H1 (cell line): ENCODE measurements at regions not wholly inside any gene's neighbourhood (a gene's known extent, or its start where the extent isn't known, plus 50 kb on each side); places are given as distances from the start of the nearest gene placed in this dataset.

Experiments used
- CTCF ChIA-PET: fragments of 300-600 bp; sonication (Branson Sonifier 250); formaldehyde crosslinking; loops from one replicate; lab custom pipeline; 2021; ENCODE audit not compliant: partially characterized antibody; lab: Charles Lee
- POLR2A ChIA-PET: fragments of 300-600 bp; sonication (Branson Sonifier 250); formaldehyde crosslinking; loops from one replicate; lab custom pipeline; 2021; ENCODE audit warnings: inconsistent platforms; ENCODE audit not compliant: partially characterized antibody; lab: Charles Lee
- DNase-seq, 2 experiments: peaks; one replicate each; pipeline versions ENCODE4 v3.0.0 to v3.0.0-alpha.2; 2010 to 2022; ENCODE audit warnings: low spot score in 2 of 2, low read depth in 1 of 2, mixed read lengths in 1 of 2
- FAIRE-seq: peaks from 2 replicates; lab custom pipeline; 2011; peaks lifted over from hg19 to GRCh38; lab: Jason Lieb, UNC
- H2AFZ ChIP-seq: 2 replicates; pipeline ENCODE4 v1.8.1; 2012; ENCODE audit warnings: low read length, inconsistent platforms
- H2AK5ac ChIP-seq: 2 replicates; pipeline ENCODE4 v1.6.1; 2013; ENCODE audit warnings: low read depth, low read length
- H2BK120ac ChIP-seq: replicated peaks from 2 replicates; pipeline ENCODE3; 2013; ENCODE audit warnings: low read depth, low read length, inconsistent platforms
- H2BK12ac ChIP-seq: 2 replicates; pipeline ENCODE4 v1.6.1; 2013; ENCODE audit warnings: low read depth, low read length
- H2BK15ac ChIP-seq: 2 replicates; pipeline ENCODE4 v1.6.1; 2013; ENCODE audit warnings: low read length
- H2BK20ac ChIP-seq: 2 replicates; pipeline ENCODE4 v1.6.1; 2013; ENCODE audit warnings: low read length
- H2BK5ac ChIP-seq: 2 replicates; pipeline ENCODE4 v1.6.1; 2013; ENCODE audit warnings: low read depth, low read length
- H3K14ac ChIP-seq: 2 replicates; pipeline ENCODE4 v1.6.1; 2013; ENCODE audit warnings: inconsistent platforms; ENCODE audit not compliant: insufficient read length
- H3K18ac ChIP-seq: 2 replicates; pipeline ENCODE4 v1.6.1; 2013; ENCODE audit warnings: low read length; ENCODE audit errors: extremely low read depth
- H3K23ac ChIP-seq: 2 replicates; pipeline ENCODE4 v1.6.1; 2013; ENCODE audit warnings: inconsistent platforms; ENCODE audit not compliant: insufficient read length
- H3K23me2 ChIP-seq: 2 replicates; pipeline ENCODE4 v1.6.1; 2013; ENCODE audit warnings: low read depth, low read length
- H3K27ac ChIP-seq: 2 replicates; pipeline ENCODE4 v1.6.1; 2011; ENCODE audit warnings: low read depth, low read length, inconsistent platforms
- H3K27me3 ChIP-seq, 4 experiments: replicated peaks in 1 of 4; 1 replicate in 1 of 4; 2 replicates in 3 of 4; pipeline versions ENCODE4 v1.6.1 to v1.8.1; 2011 to 2013; ENCODE audit warnings: low read length in 3 of 4, mild to moderate bottlenecking in 3 of 4, inconsistent platforms in 2 of 4, mixed read lengths in 2 of 4, moderate library complexity in 1 of 4; ENCODE audit not compliant: control insufficient read depth in 3 of 4, insufficient read depth in 3 of 4; ENCODE audit errors: extremely low read depth in 1 of 4
- H3K36me3 ChIP-seq, 4 experiments: 2 replicates each; pipeline versions ENCODE4 v1.6.1 to v1.8.1; 2011 to 2013; ENCODE audit warnings: mild to moderate bottlenecking in 4 of 4, low read length in 3 of 4, moderate library complexity in 2 of 4, control low read depth in 1 of 4, inconsistent platforms in 1 of 4; ENCODE audit not compliant: insufficient read depth in 4 of 4, control insufficient read depth in 2 of 4
- H3K4ac ChIP-seq: replicated peaks from 2 replicates; pipeline ENCODE3; 2013; ENCODE audit warnings: low read length, low read depth, mixed read lengths, inconsistent platforms; ENCODE audit not compliant: insufficient read length
- H3K4me1 ChIP-seq, 4 experiments: replicated peaks in 1 of 4; 1 replicate in 1 of 4; 2 replicates in 3 of 4; pipeline versions ENCODE4 v1.6.1 to v1.8.1; 2011 to 2013; ENCODE audit warnings: low read length in 3 of 4, inconsistent platforms in 2 of 4, mixed read lengths in 1 of 4; ENCODE audit not compliant: insufficient read depth in 4 of 4, control insufficient read depth in 3 of 4
- H3K4me2 ChIP-seq, 2 experiments: 2 replicates each; pipeline versions ENCODE4 v1.6.1 to v1.8.1; 2011 to 2013; ENCODE audit warnings: low read depth in 2 of 2, low read length in 2 of 2, control low read depth in 1 of 2, inconsistent platforms in 1 of 2, mild to moderate bottlenecking in 1 of 2; ENCODE audit not compliant: insufficient read depth in 1 of 2
- H3K4me3 ChIP-seq, 4 experiments: fragments of 200-600, 300-600 bp in 1 of 4; sonication (generic), shearing (Covaris generic), sonication (Bioruptor Twin) in 1 of 4; 2 replicates each; pipeline versions ENCODE4 v1.5.1 to v1.8.1; 2011 to 2016; ENCODE audit warnings: low read length in 4 of 4, low read depth in 3 of 4, control low read depth in 2 of 4, inconsistent platforms in 2 of 4, mild to moderate bottlenecking in 2 of 4, mixed read lengths in 1 of 4, moderate library complexity in 1 of 4; ENCODE audit not compliant: insufficient read depth in 2 of 4; ENCODE audit errors: extremely low read depth in 1 of 4
- H3K56ac ChIP-seq: replicated peaks from 2 replicates; pipeline ENCODE3; 2013; ENCODE audit warnings: low read depth, mild to moderate bottlenecking, mixed read lengths, low read length, inconsistent platforms; ENCODE audit not compliant: insufficient read length
- H3K79me1 ChIP-seq: 2 replicates; pipeline ENCODE4 v1.6.1; 2013; ENCODE audit warnings: low read depth, low read length, control low read depth
- H3K79me2 ChIP-seq, 2 experiments: 2 replicates each; pipeline versions ENCODE4 v1.6.1 to v1.8.1; 2012 to 2013; ENCODE audit warnings: low read length in 2 of 2, mild to moderate bottlenecking in 2 of 2, inconsistent platforms in 1 of 2; ENCODE audit not compliant: insufficient read depth in 2 of 2, control insufficient read depth in 1 of 2
- H3K9ac ChIP-seq, 4 experiments: replicated peaks in 1 of 4; 1 replicate in 1 of 4; 2 replicates in 3 of 4; pipeline versions ENCODE4 v1.6.1 to v1.8.1; 2011 to 2013; ENCODE audit warnings: low read depth in 3 of 4, low read length in 3 of 4, control low read depth in 2 of 4, mild to moderate bottlenecking in 2 of 4, moderate library complexity in 2 of 4, inconsistent platforms in 1 of 4; ENCODE audit errors: extremely low read depth in 1 of 4
- H3K9me3 ChIP-seq, 2 experiments: 2 replicates each; pipeline versions ENCODE4 v1.6.1 to v1.8.1; 2012 to 2013; ENCODE audit warnings: mild to moderate bottlenecking in 2 of 2, moderate library complexity in 2 of 2, control low read depth in 1 of 2, inconsistent platforms in 1 of 2, low read depth in 1 of 2, low read length in 1 of 2, mixed read lengths in 1 of 2; ENCODE audit not compliant: insufficient read depth in 2 of 2
- H4K20me1 ChIP-seq, 2 experiments: replicated peaks in 1 of 2; 2 replicates each; pipeline versions ENCODE3 to v1.8.1; 2011 to 2013; ENCODE audit warnings: inconsistent platforms in 2 of 2, low read length in 2 of 2, mild to moderate bottlenecking in 1 of 2; ENCODE audit not compliant: insufficient read depth in 2 of 2, control insufficient read depth in 1 of 2
- H4K5ac ChIP-seq: 2 replicates; pipeline ENCODE4 v1.6.1; 2013; ENCODE audit warnings: low read length, low read depth, mixed read lengths, inconsistent platforms; ENCODE audit not compliant: insufficient read length
- H4K8ac ChIP-seq: 2 replicates; pipeline ENCODE4 v1.8.0; 2013; ENCODE audit warnings: mild to moderate bottlenecking, moderate library complexity, low read length, inconsistent platforms; ENCODE audit not compliant: insufficient read depth; ENCODE audit errors: extremely low read depth
- H4K91ac ChIP-seq: replicated peaks from 2 replicates; pipeline ENCODE3; 2013; ENCODE audit warnings: low read length, mixed read lengths, inconsistent platforms; ENCODE audit not compliant: insufficient read length
- HDAC6 ChIP-seq: IDR thresholded peaks from one replicate; pipeline ENCODE4 v1.7.1; 2012; ENCODE audit warnings: low read depth, mild to moderate bottlenecking, inconsistent platforms, low read length, moderate library complexity
- WGBS, 2 experiments: shearing (Covaris generic) in 1 of 2; methylation state at CpG; one replicate each; pipeline versions ENCODE4 v1.1.6 to v1.1.7; 2013 to 2015; ENCODE audit warnings: low lambda C conversion rate in 2 of 2, mixed read lengths in 2 of 2, inconsistent platforms in 1 of 2, low coverage in 1 of 2, missing lambda C conversion rate in 1 of 2; ENCODE audit not compliant: insufficient replicate concordance in 2 of 2, insufficient coverage in 1 of 2, insufficient read length in 1 of 2; ENCODE audit errors: extremely low coverage in 1 of 2, missing lambda C conversion rate in 1 of 2; 5-methylcytosine and 5-hydroxymethylcytosine counted together

DNA sequence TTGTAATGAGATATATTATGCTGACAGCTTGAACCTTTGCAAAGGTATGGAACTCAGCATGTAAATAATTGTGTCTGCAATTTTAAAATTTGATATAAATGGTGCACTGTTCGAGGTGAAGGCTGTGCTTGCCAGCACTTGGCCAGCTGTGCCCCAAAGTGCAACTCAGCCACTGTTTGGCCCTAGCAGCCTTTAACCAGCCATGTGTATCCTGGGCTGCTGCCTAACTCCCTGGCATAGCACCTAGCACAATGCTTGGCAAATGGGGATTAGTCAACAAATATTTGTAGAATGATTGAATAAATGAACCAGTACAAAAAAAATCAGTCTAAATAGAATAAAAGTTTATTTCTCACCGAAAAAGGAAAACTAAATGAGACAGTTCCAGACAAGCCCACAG is 83.8 kb upstream of the ZIC3 start:
- 90% methylated on average over 1 of the region's 2 CpGs; no CpG with 5 or more reads in 1 of the 2 experiments for WGBS, 2 experiments
- TF ChIP-seq HDAC6 = no peak
- Histone ChIP-seq H2AK5ac (no peak overlapping the region), H2BK120ac (no peak overlapping the region), H3K9ac (no peak overlapping the region), H3K4ac (no peak overlapping the region), H3K27me3 (no peaks in the 10 kb centered on the region), H3K56ac (no peak overlapping the region), H2BK12ac (no peak overlapping the region), H2BK5ac (no peak overlapping the region), H4K91ac (no peak overlapping the region), H3K4me2 (no peak overlapping the region), H3K4me1 (no peaks in the 10 kb centered on the region), H2BK20ac (no peak overlapping the region), H2BK15ac (no peak overlapping the region), H3K79me2 (no peaks in the 10 kb centered on the region), H3K79me1 (no peaks in the 10 kb centered on the region), H3K18ac (no peak overlapping the region), H4K20me1 (no peaks in the 10 kb centered on the region), H3K27ac (no peak overlapping the region), H3K14ac (no peak overlapping the region), H3K4me3 (no peak overlapping the region), H2AFZ (no peak overlapping the region), H4K8ac (no peak overlapping the region), H3K23ac (no peak overlapping the region), H3K9me3 (no peaks in the 10 kb centered on the region), H4K5ac (no peak overlapping the region), H3K23me2 (no peaks in the 10 kb centered on the region), H3K36me3 (no peaks in the 10 kb centered on the region)
- FAIRE-seq = no peak
- no peak for DNase-seq
- POLR2A ChIA-PET = no interaction called here
- CTCF ChIA-PET = interaction anchor here (0.6 to 1.1 kb wide), 2 partner anchors 14 to 64 kb away, joined by 3 to 4 read pairs; no protein-coding TSS in a partner anchor
